HG03460 (cell line): ENCODE measurements at regions not wholly inside any gene's neighbourhood (a gene's known extent, or its start where the extent isn't known, plus 50 kb on each side); places are given as distances from the start of the nearest gene placed in this dataset.
"Not testable (repeated sequence)": the region's sequence is repeated elsewhere in the genome, so short reads cannot be mapped to it uniquely, and the experiment has no call there.

Experiments used
- ATAC-seq: cut with Tn5 transposase; IDR thresholded peaks from one replicate; pipeline ENCODE4 v1.9.1; 2021; ENCODE audit not compliant: unreplicated experiment

DNA sequence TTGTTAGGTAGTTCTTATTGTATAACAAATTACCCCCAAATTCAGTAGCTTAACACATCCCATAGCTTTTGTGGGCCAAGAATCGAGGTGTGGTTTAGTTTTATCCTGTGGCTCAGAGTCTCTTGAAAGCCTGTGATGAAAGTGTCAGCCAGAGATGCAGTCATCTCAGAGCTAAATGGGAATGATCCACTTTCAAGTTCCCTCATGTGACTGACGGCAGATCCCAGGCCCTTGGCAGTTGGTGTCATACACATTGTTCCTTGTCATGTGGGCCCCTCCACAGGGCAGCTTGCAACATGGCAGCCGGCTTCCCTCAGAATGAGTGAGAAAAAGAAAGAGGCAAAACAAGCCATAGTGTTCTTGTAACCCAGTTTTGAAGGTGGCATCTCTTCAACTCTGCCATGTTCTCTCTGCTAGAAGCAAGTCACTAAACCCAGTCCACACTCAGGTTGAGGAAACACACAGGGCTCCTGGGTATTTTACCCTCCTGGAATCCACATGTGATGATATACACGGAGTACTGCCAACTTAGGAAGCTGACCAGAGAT is 153.1 kb upstream of the LRRC61 start:
- not testable (repeated sequence) for ATAC-seq

DNA sequence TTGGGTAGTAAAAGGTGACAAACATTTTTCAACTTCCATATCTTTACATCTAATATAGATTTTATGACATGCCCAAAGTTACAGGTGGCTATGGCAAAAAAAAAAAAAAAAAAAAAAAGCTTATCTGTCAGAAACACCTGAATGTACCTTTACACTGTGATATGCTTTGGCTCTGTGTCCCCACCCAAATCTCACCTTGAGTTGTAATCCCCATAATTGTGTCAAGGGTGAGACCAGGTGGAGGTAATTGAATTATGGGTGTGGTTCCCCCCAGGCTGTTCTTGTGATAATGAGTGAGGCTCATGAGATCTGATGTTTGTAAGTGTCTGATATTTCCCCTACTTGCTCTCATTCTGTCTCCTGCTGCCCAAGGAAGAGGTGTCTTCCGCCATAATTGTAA is 139.6 kb upstream of the LRRC61 start:
- not testable (repeated sequence) for ATAC-seq

DNA sequence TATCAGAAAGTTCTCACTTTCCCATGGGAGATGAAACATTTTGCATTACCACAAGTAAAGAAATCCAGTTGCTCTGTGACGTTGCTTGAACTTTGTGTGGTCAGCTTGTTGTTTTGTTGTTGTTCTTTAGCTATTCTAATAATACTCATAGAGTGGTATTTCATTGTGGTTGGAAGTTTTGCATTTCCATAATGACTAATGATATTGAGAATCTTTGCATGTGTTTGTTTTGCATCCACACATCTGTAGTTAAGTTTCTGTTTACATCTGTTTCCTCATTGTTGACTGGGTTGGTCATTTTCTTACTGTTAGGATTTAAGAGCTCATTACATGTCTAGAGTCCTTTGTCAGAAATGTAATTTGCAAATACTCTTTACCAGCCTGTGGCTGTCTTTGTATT is 133.2 kb upstream of the LRRC61 start:
- peak; percentile 80 for ATAC-seq

DNA sequence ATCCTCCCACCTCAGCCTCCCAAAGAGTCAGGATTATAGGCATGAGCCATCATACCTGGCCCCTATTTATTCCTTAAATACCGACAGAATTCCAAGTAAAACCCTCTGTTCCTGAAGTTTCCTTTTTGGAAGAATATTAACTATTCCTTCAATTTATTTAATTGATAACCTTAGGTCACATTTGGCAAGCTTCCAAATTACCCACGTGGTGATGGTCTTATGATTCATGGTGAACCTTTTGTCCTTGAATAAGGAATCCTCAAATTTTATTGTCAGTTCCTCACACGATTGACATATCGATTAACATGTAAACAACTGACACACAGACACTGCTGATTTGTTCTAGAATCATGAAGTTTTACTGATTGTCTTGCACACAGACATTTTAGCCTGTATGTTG is 130.6 kb upstream of the LRRC61 start:
- ATAC-seq, result not testable (repeated sequence)

DNA sequence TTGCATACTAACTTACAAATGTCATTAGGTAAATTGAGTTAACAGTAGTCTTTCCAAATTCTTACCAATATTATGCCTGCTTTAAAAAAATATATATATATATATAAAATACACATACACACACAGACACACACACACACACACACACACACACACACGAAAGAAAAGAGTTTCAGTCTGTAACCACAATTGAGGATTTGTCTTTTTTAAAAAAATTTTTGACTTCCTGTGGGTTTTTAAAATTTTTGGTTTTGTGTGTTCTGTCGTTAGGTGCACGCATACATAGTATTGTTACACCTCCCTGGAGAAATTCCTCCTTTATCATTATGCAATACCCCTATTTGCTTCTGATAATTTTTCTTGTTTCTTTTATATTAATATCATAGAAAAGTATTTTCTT is 129.3 kb upstream of the LRRC61 start:
- not testable (repeated sequence) for ATAC-seq
